GM21390 (cell line): ENCODE measurements at regions not wholly inside any gene's neighbourhood (a gene's known extent, or its start where the extent isn't known, plus 50 kb on each side); places are given as distances from the start of the nearest gene placed in this dataset.
"Not testable (repeated sequence)": the region's sequence is repeated elsewhere in the genome, so short reads cannot be mapped to it uniquely, and the experiment has no call there.

Source experiments
- ATAC-seq: cut with Tn5 transposase; IDR thresholded peaks from one replicate; pipeline ENCODE4 v1.9.1; 2021; ENCODE audit not compliant: unreplicated experiment

GRCh38 chr4:120005527-120005926, 61.1 kb downstream of the MAD2L1 start:
- ATAC-seq = no peak

GRCh38 chr4:120005076-120005475, 61.6 kb downstream of the MAD2L1 start:
- no peak for ATAC-seq

GRCh38 chr4:120004054-120004453, 62.6 kb downstream of the MAD2L1 start:
- ATAC-seq = no peak

- no peak for ATAC-seq
These were observed 63.5 kb downstream of the MAD2L1 start for GRCh38 chr4:120003193-120003592.

- ATAC-seq = no peak
These were observed 64.8 kb downstream of the MAD2L1 start for GRCh38 chr4:120001850-120002249.

- ATAC-seq = no peak
These were observed 65.9 kb downstream of the MAD2L1 start for GRCh38 chr4:120000591-120001296.

- ATAC-seq = not testable (repeated sequence)
These were observed 70.6 kb downstream of the MAD2L1 start for GRCh38 chr4:119996024-119996423.

- ATAC-seq = no peak
These were observed 81.7 kb downstream of the MAD2L1 start for GRCh38 chr4:119984996-119985395.

- no peak for ATAC-seq
These were observed 83.9 kb downstream of the MAD2L1 start for GRCh38 chr4:119982756-119983155.

GRCh38 chr4:119980456-119980855, 86.2 kb downstream of the MAD2L1 start:
- ATAC-seq = no peak

- no peak for ATAC-seq
These were observed 89.3 kb downstream of the MAD2L1 start for GRCh38 chr4:119977076-119977940.

GRCh38 chr4:119971431-119972084, 95.1 kb downstream of the MAD2L1 start:
- no peak for ATAC-seq

GRCh38 chr4:119962631-119963030, 104.0 kb downstream of the MAD2L1 start:
- ATAC-seq = no peak

- no peak for ATAC-seq
These were observed 107.7 kb downstream of the MAD2L1 start for GRCh38 chr4:119958983-119959382.

GRCh38 chr4:119955256-119955655, 111.4 kb downstream of the MAD2L1 start:
- no peak for ATAC-seq

GRCh38 chr4:119954487-119954886, 112.2 kb downstream of the MAD2L1 start:
- not testable (repeated sequence) for ATAC-seq

GRCh38 chr4:119946359-119946758, 120.3 kb downstream of the MAD2L1 start:
- ATAC-seq = no peak

- ATAC-seq = no peak
These were observed 123.8 kb downstream of the MAD2L1 start for GRCh38 chr4:119942806-119943205.

- no peak for ATAC-seq
These were observed 126.1 kb downstream of the MAD2L1 start for GRCh38 chr4:119940557-119940956.

- ATAC-seq = no peak
These were observed 127.3 kb downstream of the MAD2L1 start for GRCh38 chr4:119939071-119939995.

- ATAC-seq = no peak
These were observed 128.9 kb downstream of the MAD2L1 start for GRCh38 chr4:119937746-119938145.
